Skeletal muscle tissue (tissue), 3 donors: ENCODE measurements at regions not wholly inside any gene's neighbourhood (a gene's known extent, or its start where the extent isn't known, plus 50 kb on each side); places are given as distances from the start of the nearest gene placed in this dataset.
"Not testable (repeated sequence)": the region's sequence is repeated elsewhere in the genome, so short reads cannot be mapped to it uniquely, and the experiment has no call there.

Experiments used
- H3K27ac ChIP-seq: one replicate; pipeline ENCODE4 v1.7.0; 2013; ENCODE audit warnings: mild to moderate bottlenecking, low read depth, low read length, inconsistent platforms
- H3K27me3 ChIP-seq, 3 donors: one replicate each; pipeline ENCODE4 v1.7.0; 2013; ENCODE audit warnings: low read length in 3 of 3; ENCODE audit not compliant: control insufficient read depth in 3 of 3, insufficient read depth in 3 of 3
- H3K36me3 ChIP-seq, 3 donors: one replicate each; pipeline ENCODE4 v1.7.0; 2013; ENCODE audit warnings: low read length in 3 of 3; ENCODE audit not compliant: control insufficient read depth in 3 of 3, insufficient read depth in 3 of 3
- H3K4me1 ChIP-seq, 3 donors: one replicate each; pipeline ENCODE4 v1.7.0; 2013; ENCODE audit warnings: low read length in 3 of 3, mild to moderate bottlenecking in 3 of 3; ENCODE audit not compliant: control insufficient read depth in 3 of 3, insufficient read depth in 3 of 3
- H3K4me3 ChIP-seq, 3 donors: one replicate each; pipeline ENCODE4 v1.7.0; 2013; ENCODE audit warnings: low read length in 3 of 3
- H3K9ac ChIP-seq, 3 donors: one replicate each; pipeline ENCODE4 v1.7.0; 2013; ENCODE audit warnings: low read length in 3 of 3, mild to moderate bottlenecking in 3 of 3, moderate library complexity in 2 of 3, low read depth in 1 of 3
- H3K9me3 ChIP-seq, 3 donors: one replicate each; pipeline ENCODE4 v1.7.0; 2013; ENCODE audit warnings: low read length in 3 of 3; ENCODE audit not compliant: control insufficient read depth in 3 of 3
- donor health status: Osteomylitis.

DNA sequence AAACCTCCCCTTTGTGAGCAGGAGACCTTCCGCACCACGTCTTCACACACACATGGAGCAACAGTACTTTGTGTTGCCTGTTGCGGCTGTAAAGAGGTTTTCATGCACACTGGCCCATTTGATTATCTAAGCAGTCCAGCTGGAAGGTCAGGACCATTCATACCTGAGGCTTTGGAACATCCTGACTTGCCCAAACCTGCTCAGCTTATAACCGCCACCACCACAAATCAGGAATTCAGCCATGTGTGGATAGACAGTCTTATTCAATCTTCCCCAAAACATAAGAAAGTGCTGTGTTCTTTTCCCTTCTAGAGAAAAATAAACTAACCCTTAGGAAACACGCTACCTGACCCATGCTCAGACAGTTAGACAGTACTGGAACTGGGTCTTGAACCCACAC, 81.6 kb upstream of the XYLT1 start:
- no peak overlapping the region for H3K9ac ChIP-seq
- no peaks in the 10 kb centered on the region for H3K9me3 ChIP-seq
- no peak overlapping the region for H3K27ac ChIP-seq
- peaks cover 0 to 10% (median 2%) of the 10 kb centered on the region in 3 donors for H3K27me3 ChIP-seq
- no peaks in the 10 kb centered on the region for H3K36me3 ChIP-seq
- no peaks in the 10 kb centered on the region for H3K4me1 ChIP-seq
- no peak overlapping the region for H3K4me3 ChIP-seq

DNA sequence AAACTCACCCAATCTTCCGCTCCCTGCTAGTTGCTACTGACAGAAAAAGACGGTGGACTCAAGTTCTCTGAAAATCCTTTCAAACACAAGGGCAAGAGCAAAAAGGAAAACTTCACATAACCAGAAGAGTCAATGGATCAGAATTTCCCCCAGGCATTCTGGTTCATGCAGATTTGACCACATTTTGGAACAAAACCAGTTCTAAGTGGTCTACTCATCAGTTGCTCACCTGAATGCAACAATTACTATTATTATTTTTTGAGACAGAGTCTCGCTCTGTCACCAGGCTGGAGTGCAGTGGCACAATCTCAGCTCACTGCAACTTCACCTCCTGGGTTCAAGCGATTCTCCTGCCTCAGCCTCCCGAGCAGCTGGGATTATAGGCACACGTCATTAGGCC, 80.9 kb upstream of the XYLT1 start:
- not testable (repeated sequence) for H3K36me3 ChIP-seq, H3K9ac ChIP-seq, H3K9me3 ChIP-seq, H3K4me3 ChIP-seq, H3K4me1 ChIP-seq, H3K27ac ChIP-seq
- H3K27me3 ChIP-seq: peaks cover 0 to 10% (median 2%) of the 10 kb centered on the region in 3 donors

DNA sequence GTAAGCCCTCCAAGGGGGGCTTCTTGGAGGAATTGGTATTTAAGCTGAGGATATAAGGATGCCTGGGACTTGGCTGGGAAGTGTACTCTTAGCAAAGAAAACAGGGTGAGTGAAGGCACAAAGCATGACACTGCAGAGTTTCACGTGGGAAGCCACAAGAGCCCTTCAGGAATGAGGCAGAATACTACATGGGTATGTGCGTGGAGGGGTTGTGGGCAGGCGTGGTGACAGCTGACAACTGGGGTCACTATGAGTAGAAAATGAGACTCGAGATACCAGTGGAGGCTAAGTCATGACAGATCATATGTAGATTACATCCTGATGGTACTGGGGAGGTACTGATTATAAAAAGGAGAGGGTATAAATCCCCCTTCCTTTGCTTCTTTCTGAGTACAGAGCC, 78.1 kb upstream of the XYLT1 start:
- Histone ChIP-seq H3K9ac (no peak overlapping the region), H3K4me1 (no peaks in the 10 kb centered on the region), H3K9me3 (peaks cover 0 to 4% (median 0%) of the 10 kb centered on the region in 3 donors), H3K36me3 (no peaks in the 10 kb centered on the region), H3K4me3 (no peak overlapping the region), H3K27ac (no peak overlapping the region), H3K27me3 (peaks cover 0 to 7% (median 0%) of the 10 kb centered on the region in 3 donors)

DNA sequence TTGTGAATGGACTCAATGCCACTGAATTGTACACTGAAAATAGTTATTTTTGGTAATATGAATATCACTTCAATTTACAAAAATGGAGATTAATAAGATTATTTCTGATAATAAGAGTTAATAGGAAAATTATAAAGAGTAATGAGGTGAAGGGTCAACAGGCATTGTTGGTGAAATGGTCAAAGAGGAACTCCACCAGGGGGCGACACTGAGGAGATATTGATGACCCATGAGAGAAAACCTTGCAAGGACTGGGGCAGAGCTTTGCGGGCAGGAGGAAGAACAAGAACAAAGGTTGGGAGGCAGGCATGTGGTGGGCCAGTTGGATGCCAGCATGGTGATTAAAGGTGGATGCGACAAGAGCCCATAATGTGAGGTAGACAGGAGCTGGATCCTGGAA, 74.0 kb upstream of the XYLT1 start:
- Histone ChIP-seq H3K9ac (no peak overlapping the region), H3K4me3 (no peak overlapping the region), H3K27me3 (peaks cover 0 to 5% (median 0%) of the 10 kb centered on the region in 3 donors), H3K27ac (no peak overlapping the region), H3K36me3 (no peaks in the 10 kb centered on the region), H3K9me3 (peaks cover 0 to 4% (median 0%) of the 10 kb centered on the region in 3 donors), H3K4me1 (no peaks in the 10 kb centered on the region)

DNA sequence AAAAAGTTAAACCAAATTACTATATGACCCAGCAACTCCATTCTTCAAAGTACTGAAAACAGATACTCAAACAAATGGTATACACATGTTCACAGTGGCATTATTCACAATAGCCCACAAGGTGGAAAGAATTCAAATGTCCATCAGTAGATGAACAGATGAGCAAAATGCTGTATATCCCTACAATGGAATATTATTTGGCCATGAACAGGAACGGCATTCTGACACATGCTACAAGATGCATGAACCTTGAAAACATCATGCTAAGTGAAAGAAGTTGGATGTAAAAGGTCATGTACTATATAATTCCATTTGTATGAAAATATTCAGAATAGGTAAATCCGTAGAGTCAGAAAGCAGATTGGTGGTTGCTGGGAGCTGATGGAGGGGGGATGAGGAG, 73.5 kb upstream of the XYLT1 start:
- H3K4me1 ChIP-seq: no peaks in the 10 kb centered on the region
- H3K36me3 ChIP-seq: no peaks in the 10 kb centered on the region
- H3K9me3 ChIP-seq: peaks cover 0 to 4% (median 0%) of the 10 kb centered on the region in 3 donors
- peaks cover 0 to 5% (median 0%) of the 10 kb centered on the region in 3 donors for H3K27me3 ChIP-seq
- no peak overlapping the region for H3K27ac ChIP-seq
- no peak overlapping the region for H3K9ac ChIP-seq
- no peak overlapping the region for H3K4me3 ChIP-seq

GRCh38 chr16:17543073-17543472, 72.3 kb upstream of the XYLT1 start:
- H3K9ac ChIP-seq: no peak overlapping the region
- peaks cover 0 to 4% (median 0%) of the 10 kb centered on the region in 3 donors for H3K9me3 ChIP-seq
- no peak overlapping the region for H3K27ac ChIP-seq
- no peak overlapping the region for H3K4me3 ChIP-seq
- H3K36me3 ChIP-seq: no peaks in the 10 kb centered on the region
- H3K27me3 ChIP-seq: peaks cover 0 to 5% (median 0%) of the 10 kb centered on the region in 3 donors
- no peaks in the 10 kb centered on the region for H3K4me1 ChIP-seq

DNA sequence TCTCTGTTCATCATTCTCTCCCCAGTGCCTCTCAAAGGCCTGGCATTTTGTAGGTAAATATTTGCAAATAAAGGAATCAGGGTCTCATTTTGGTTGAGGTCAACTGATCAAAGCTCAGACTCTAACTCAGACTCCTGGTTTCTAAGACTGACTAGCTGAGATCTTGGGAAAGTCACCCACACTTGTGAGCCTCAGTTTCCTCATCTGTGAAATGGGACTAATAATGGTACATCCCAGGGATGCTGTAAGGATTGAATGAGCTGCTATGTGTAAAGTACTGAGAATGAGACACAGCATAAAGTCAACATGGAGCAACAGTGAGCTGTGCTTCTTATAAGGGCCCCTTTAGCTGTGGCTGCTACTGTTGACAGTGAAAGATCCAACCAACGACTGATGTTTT, 70.6 kb upstream of the XYLT1 start:
- Histone ChIP-seq H3K9me3 (peaks cover 0 to 4% (median 0%) of the 10 kb centered on the region in 3 donors), H3K4me1 (no peaks in the 10 kb centered on the region), H3K27ac (no peak overlapping the region), H3K9ac (no peak overlapping the region), H3K4me3 (no peak overlapping the region), H3K27me3 (peaks cover 0 to 5% (median 0%) of the 10 kb centered on the region in 3 donors), H3K36me3 (no peaks in the 10 kb centered on the region)

DNA sequence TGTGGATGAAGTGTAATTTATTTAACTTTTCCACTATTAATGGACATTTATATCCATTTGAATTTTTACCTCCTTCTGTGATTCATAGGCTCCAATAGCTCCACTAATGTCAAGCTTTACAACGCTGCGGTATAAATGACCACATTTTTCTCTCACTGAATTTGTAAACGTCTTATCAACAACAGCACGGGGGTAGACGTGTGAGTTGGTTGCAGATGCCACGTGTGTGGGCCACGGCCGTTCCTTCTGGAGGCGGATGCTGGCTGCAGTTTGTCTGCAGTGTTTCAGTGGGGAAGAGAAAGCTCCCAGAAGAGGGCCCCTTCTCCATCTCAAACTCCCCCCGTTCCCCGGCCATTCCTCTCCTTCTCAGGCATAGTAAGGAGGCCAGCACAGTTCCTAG, 68.2 kb upstream of the XYLT1 start:
- H3K27me3 ChIP-seq: peaks cover 0 to 5% (median 0%) of the 10 kb centered on the region in 3 donors
- no peak overlapping the region for H3K9ac ChIP-seq
- no peak overlapping the region for H3K4me3 ChIP-seq
- no peak overlapping the region for H3K27ac ChIP-seq
- H3K9me3 ChIP-seq: no peaks in the 10 kb centered on the region
- H3K36me3 ChIP-seq: no peaks in the 10 kb centered on the region
- no peaks in the 10 kb centered on the region for H3K4me1 ChIP-seq

DNA sequence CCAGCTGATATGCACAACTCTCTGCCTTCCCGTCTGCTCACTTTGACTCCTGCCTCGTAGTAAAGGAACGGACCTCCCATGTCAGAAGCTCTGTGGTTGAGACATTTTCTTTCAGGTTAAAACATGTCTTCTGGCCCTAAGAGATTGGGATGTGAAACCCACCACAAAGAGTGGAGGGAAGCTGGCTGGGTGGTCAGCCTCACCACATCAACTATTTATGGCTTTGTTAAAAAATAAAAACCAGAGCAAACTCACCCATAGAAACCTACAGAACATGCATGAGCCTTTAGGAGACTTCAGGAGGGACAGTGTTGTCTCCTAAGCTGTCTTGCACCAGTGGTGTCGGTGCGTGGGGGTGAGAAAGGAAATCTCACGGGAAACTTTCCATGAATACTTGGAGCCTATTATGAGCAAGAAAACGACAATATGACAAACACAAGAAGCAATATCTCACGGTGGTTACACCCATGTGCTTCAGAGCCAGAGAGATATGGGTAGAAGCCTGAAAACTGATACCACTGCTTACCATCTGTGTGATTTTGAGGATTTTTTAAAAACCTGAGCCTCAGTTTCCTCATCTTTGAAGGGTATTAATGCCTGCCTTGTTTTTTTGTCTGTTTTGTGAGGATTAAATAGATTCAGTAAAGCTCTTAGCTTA, 61.7 kb upstream of the XYLT1 start:
- no peak overlapping the region for H3K4me3 ChIP-seq
- no peaks in the 10 kb centered on the region for H3K9me3 ChIP-seq
- no peaks in the 10 kb centered on the region for H3K27me3 ChIP-seq

GRCh38 chr16:17529982-17530760, 59.4 kb upstream of the XYLT1 start:
- H3K4me3 ChIP-seq: no peak overlapping the region
- no peaks in the 10 kb centered on the region for H3K27me3 ChIP-seq
- no peak overlapping the region for H3K9ac ChIP-seq
- H3K36me3 ChIP-seq: no peaks in the 10 kb centered on the region
- no peaks in the 10 kb centered on the region for H3K9me3 ChIP-seq
- no peaks in the 10 kb centered on the region for H3K4me1 ChIP-seq
- no peak overlapping the region for H3K27ac ChIP-seq

More for the DNA sequence above, 61.7 kb upstream of the XYLT1 start:
- Histone ChIP-seq H3K9ac (no peak overlapping the region), H3K27ac (no peak overlapping the region), H3K4me1 (no peaks in the 10 kb centered on the region), H3K36me3 (no peaks in the 10 kb centered on the region)
